SIG-M5 treated with dmso at 0.1 percent for 504 hours (cell line): ENCODE measurements at regions not wholly inside any gene's neighbourhood (a gene's known extent, or its start where the extent isn't known, plus 50 kb on each side); places are given as distances from the start of the nearest gene placed in this dataset.
"Not testable (repeated sequence)": the region's sequence is repeated elsewhere in the genome, so short reads cannot be mapped to it uniquely, and the experiment has no call there.

Experiments
- DNase-seq: peaks from one replicate; lab custom pipeline; 2025; ENCODE audit not compliant: unreplicated experiment; lab: John Stamatoyannopoulos, UW

DNA sequence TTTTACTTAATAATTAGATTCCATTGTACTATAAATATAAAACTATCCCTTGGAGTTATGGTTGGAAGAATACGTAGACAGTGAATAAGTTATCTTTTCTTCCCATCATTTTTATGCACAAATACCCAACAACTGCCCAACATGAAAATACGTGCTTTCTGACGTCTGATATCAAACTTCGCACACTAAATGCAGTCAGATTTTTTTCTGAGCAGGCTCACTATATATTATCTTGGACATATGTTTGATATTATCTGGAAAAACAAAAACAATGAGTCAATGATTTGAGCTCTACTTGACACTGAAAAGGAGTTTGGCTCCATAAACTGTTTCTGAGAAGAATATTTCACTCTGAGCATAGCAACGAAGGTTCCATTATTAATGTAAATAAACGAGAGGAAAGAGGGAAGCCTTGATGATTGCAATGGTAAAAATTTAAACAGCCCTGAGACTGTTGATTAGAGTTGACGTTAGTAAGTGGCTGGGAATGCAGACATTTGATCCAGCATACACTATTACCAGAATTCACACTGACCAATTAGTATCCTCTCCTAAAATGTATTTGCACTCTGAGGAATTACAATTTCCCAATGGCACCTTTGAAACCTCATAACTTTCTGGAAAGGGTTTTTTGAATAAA, 1090.0 kb downstream of the EPHA7 start:
- DNase-seq = no peak

DNA sequence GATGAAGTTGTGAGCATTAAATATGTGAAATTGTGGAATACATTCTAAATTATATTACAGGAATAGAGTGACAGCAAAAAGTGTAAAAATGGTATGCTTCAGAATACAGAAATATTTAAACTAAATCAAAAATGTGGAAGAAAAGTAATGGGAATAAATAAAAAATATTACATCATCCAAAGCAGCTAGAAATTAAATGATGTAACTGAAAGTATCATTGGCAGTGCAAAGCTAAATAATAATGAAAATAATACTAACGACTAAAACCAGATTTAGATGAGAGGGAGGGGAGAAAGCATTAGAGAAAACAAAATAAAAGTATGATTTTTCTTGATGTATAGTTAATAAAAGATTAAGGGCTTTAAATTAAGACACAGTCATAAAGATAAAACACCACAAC, 1104.0 kb downstream of the EPHA7 start:
- DNase-seq = no peak

DNA sequence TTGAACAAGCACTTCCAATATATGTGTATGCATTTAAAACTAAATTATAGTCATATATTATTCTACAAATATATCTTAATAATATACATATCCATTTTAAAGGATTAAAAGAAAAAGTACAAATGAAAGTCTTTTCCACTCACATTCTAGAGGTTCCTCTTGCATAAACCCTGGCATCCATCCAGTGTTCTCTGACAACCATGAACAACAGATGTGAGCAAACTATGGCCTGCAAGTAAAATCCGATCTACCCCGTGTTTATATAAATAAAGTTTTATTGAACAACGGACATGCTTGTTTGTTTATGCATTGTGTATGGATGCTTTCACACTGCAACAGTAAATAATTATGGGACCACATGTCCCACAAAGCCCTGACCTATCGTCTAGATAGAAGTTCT, 1122.3 kb downstream of the EPHA7 start:
- no peak for DNase-seq

DNA sequence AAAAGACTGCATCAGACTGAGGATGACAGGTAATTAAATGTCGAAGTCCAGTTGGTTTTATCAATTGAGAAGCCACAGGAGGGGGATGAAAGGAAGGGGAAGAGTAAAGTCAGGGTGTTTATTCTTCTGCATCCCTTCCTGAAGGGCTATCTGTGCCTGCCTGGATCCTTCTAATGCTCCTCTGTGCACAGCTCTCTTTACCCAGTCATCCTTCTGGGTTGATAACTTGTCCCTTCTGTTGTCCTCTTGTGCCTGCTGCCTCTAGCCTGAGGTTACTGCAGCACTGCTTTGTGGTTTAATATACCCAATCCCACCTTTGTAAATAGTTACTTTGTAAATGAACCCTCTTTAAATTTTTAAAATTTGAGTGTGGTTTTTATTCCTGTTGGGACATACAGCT, 1127.3 kb downstream of the EPHA7 start:
- DNase-seq = no peak

DNA sequence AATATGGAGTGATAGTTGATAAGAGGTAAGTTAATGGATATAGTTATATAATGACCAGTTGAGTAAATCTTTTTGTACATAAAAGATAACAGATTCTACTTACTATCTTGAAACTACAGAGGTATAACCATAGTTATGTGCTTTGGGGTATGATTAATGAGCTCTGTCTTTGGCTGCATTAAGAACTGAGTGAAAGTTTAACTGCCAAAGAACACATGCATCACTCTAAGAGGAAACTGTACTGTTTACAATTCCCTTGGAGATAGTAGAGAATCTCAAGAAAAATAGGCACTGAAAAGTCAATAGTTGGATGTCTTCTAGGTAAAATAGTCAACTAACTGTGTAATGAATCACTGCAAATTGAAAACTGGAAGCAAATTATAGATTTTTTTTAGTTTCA, 1129.5 kb downstream of the EPHA7 start:
- DNase-seq = no peak

DNA sequence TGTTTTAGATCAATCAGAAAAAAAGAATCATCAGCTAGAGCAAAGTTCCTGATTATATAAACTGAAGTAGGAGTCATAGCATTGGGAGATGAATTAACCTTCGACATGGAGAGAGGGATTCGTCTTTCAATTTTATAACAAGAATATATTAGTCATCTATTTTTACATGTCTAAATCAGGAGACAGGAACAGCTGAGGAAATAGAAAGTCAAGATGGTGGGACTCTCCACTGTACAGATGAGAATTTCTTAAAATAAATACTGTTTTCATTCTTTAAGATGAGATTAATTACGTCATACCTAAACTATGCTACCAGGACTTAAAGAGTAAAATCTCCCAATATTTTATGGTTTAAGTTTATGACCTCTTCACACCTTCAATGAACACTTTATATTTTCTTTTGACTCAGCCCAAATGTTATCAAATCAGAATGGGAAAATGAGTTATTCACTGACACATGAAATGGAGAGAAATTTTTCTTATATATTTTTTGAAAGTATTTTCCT, 1137.7 kb downstream of the EPHA7 start:
- no peak for DNase-seq

DNA sequence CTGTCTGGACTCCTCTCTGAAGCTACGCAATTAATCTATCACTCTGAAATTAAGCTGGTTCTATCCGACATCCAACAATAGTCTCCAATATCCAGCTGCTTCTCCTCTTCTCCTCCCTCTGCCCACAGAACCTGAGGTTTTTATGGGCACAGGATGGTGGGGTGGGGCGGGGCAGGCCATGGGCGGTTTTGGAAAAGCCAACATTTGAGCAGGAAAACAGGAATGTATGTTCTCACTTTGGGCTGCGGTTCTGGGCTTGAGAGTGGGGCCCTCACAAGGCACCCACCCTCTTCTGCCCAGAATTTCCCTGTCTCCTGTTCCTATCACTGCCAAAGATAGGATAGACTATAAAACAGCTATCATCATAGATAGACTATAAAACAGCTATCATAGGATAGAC, 1144.2 kb downstream of the EPHA7 start:
- no peak for DNase-seq

DNA sequence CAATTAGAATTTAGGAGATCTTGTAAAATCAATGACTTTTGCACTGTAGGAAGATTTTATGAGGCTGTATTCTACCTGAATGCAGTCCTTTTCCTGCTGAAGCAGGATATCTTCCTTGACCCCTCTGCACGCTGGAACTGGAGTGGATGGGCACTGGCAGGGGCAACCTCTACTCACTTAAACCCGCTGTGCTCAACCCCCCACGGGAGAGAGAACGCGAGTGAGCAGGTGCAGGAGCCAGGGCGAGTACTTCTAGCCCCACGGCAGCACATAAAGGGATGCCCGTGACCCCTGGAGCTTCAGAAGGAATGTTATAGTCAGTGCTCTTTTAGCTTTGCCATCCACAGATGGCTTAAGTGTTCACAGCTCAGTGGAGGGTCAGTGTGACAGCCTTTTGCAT, 1144.8 kb downstream of the EPHA7 start:
- no peak for DNase-seq

DNA sequence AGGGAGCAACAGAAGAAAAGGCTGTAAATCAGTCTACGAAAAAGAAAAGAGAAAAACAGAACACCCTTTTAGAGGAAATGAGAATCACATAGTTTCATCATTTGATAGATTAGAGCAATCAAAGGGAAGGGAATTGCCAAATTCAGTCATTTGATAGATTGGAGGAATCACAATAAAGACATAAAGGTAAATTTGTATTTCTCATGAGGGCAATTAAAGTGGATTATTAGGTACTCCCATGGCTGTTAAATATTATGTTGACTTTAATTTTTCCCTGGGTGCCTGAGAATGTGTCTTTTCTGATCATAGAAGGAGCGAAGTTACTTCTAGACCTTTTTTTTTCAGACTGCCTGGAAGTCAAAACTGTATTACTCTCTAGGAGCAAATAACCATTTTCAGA, 1145.7 kb downstream of the EPHA7 start:
- no peak for DNase-seq

DNA sequence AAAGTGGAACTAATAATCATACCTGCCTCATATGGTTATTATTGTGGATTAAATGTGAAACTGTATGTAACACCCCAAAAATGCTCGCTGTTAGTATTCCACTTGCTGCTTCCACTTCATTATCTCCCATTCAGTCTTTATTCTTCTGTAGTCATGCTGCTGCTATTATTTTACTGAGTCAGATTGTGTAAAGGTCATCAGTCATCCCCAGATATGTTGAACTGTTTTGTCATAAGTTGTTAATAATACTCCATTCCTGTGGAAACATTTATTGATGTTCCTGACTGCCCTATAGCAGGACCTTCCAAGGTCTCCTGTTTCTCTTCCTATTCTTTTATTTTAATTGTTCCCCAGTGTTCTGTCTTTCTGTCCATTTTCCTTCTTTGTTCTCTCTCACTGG, 1148.3 kb downstream of the EPHA7 start:
- no peak for DNase-seq

DNA sequence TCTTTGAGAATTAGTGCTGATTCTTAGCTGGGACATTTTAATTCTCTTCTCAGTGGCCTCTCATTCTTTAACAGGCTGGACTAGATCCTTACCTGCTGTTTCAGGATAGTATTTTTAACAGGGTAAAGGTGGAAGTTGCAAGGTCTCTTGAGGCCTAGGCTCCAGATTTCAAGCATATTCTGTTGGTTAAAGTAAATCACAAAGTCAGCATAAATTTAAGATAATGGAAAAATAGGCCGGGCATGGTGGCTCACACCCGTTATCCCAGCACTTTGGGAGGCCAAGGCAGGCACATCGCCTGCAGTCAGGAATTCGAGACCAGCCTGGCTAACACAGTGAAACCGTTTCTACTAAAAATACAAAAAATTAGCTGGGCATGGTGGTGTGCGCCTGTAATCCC, 1149.0 kb downstream of the EPHA7 start:
- no peak for DNase-seq

DNA sequence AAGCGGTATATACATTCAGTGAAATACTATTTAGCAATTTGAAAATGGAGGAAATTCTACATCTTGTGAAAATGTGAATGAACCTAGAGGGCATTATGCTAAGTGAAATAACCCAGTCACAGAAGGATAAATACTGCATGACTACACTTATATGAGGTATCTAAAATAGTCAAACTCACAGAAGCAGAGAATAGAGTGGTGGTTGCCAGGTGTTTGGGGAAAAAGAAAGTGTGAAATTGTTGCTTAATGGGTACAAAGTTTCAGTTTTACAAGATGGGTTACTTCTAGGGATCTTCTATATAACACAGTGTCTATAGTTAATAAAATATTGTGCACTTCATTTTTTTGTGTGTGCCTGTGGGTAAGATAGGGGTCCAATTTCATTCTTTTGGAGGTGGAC, 1152.0 kb downstream of the EPHA7 start:
- no peak for DNase-seq

DNA sequence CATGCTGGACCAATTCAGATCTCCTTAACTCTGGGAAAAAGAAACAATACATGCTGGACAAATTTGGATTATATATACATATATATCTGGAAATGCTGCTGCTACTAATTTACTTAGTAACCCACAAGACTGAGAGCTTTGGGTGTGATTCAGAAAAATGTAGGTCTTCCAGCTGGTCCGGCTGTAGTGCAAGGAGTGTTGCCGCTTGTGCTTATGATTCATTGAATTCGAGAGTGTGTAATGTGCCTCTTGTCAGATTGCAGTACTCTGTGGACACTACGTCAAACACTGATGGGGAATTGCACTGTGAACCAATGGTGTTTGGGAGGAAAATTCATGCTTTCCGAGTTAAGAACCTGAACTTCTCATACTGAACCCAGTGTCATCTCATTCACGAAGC, 1155.5 kb downstream of the EPHA7 start:
- no peak for DNase-seq

DNA sequence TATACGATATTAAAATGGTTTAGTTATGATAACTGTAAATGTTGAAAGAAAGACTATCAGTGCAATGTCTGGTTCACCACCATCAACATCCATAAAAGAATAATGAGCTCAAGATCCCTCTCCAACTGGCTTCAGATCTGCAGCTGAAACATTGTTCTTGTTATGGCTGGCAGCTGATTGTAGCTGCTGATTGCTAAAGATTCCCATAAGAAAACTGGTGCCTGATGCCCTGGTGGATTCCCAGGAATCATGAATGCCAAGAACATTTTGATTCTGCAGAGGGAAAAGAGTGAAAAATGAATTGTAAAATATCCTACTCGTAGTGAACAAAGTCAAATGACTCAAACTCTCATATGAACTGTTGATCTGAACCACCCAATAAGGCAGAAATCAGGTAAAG, 1160.2 kb downstream of the EPHA7 start:
- DNase-seq = no peak

DNA sequence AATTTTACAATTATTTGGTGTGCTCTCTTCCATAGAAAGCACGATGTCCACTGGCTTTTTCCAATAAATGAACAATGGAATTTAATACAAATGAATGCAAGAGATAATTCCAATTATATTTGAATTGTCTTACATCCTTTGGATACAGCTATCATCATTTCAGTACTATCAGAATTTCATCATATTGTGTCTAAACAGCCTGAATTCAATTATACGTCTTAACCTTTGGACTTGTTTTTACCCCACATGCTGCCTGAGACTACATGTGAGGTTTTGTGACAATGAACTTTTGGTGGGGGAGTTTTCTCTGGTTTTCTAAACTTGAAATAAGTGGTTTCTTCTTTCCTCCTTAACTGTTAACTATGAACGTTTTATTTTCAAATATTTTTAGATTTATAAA, 1176.0 kb downstream of the EPHA7 start:
- no peak for DNase-seq

DNA sequence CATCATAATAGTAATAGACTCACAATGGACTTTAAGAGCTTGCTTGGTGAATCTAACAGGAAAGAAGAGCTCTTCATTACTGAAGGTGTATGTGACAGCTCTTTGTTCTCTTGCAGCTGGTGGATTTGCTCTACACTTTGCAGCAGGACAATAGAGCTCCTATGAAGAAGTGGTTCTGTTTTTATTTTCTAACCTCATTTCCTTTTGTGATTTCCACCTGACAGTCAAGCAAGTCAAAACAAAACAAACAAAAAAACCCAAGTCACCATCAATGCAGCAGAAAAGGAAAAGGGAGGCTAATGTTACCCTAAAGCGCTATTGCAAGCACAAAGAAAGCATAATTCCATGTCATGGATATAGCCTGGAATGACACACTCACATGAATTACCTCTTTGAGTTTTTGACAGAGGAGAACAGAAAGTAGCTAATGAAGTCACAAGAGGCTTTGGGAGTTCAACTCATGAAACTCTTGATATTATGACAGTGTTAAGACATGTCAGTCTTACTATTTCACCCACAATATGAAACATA, 1188.1 kb downstream of the EPHA7 start:
- no peak for DNase-seq

DNA sequence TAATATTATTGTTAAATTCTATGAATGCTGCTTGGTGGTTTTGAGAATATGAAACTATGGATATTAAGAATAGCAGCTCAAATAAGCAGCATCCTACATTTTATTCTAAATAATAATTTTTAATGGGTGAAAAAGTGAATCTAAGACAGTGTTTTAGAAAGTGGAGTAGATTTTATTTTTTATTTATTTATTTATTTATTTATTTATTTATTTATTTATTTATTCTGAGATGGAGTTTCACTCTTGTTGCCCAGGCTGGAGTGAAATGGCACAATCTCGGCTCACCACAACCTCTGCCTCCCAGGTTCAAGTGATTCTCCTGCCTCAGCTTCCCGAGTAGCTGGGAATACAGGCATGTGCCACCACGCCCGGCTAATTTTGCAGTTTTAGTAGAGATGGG, 1199.4 kb downstream of the EPHA7 start:
- not testable (repeated sequence) for DNase-seq

DNA sequence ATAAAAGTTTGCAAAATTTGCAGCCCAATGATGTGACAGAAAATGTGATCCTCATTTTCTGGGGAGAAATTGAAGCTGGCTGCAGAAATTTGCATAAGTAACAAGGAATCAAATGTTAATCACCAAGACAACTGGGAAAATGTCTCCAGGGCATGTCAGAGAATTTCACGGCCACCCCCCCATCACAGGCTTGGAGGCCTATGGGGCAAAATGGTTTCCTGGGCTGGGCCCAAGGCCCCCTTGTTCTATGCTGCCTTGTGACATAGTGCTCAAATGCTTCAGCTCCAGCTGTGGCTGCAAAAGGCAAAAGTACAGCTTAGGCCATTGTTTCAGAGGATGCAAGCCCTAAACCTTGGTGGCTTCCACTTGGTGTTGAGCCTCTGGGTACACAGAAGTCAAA, 1202.6 kb downstream of the EPHA7 start:
- DNase-seq = no peak

DNA sequence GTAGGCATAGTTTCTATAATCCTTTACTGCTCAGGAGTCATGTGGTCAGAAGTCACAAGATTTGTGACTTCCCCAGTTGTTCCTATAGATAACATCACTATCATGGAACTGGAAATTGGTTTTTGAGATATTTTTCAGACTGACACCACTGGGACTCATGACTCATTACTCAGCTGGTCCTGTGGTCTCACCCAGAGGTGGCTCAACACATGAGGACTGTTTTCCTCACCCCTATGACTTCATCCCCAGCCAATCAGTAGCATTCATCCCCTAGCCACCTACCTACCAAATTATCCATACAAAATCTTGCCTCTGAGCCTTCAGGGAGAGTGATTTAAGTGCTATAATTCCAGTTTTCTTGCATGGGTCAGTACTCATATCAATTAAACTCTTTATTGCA, 1217.7 kb downstream of the EPHA7 start:
- DNase-seq = no peak

DNA sequence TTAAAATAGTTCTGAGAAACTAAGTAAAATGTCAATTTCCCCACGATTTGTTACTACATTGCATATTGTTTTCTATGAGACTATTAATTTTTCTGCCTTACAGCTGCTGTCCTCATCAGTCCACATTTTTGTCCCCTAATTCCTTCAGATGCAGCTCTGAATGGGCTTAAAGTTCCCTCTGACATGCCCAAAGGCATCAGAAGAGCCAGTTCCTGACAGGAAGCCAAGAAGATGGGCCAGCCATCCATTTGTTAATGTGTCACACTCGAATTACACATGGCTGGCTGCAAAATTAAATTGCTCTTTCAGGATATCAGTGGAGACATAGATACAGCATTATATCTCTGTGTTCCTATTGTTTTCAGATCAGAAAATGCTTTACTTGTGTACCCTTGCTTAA, 1223.0 kb downstream of the EPHA7 start:
- no peak for DNase-seq

DNA sequence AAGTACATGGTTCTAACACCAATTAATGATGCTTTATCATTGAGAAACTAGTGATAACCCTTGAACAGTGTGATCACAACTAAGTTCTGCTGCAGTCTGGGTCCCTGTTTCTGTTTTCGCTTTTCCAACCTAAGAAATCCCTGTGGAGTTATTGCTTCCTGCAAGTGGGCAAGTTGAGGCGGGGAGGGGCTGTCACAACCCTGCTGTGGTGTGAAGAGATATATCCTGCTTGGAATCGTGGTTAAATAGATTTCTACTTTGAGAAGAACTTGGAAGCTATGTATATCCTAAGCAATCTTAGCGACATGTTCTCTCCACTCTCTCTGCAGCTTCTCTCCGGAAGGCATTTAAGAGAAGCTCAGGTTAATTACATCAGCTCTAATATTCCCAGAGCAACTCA, 1223.6 kb downstream of the EPHA7 start:
- DNase-seq = no peak

DNA sequence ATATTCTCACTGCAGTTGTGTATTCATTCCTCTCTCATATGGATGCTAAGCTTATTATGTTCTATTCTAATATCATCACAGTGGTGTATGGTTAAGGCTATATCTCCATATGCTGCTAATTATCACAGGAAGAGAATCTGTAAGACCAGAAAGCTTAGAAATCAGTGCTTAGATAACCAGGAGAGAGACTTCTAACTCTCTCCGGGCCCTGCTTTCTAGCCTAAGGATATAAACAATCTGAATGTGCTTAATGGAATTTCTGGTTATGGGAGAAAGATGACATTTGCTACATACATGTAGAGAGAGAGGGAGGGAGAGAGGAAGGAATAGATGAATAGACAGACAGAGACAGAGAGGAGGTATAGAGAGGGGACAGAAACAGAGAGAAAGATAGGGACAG, 1231.3 kb downstream of the EPHA7 start:
- no peak for DNase-seq

DNA sequence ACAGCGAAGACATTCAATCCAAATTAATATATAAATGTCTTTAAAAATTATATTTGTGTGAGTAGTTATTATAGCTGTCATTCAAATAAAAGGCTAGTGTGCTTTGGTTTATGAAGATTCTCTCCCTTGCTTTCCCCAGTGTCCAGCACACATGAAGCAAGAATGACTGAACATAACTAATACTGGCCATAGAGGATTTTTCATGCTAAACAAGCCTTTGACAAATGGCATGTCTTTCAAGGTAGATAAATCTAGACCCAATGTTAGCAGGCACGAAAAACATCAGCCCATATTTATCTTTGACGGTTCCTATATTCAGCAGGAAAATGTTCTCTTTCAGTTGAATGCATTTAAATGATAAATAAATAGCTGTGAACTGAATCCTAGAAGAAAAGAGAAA, 1234.4 kb downstream of the EPHA7 start:
- no peak for DNase-seq
